ENCODE measurements at regions not wholly inside any gene's neighbourhood (a gene's known extent, or its start where the extent isn't known, plus 50 kb on each side); places are given as distances from the start of the nearest gene placed in this dataset.

DNA sequence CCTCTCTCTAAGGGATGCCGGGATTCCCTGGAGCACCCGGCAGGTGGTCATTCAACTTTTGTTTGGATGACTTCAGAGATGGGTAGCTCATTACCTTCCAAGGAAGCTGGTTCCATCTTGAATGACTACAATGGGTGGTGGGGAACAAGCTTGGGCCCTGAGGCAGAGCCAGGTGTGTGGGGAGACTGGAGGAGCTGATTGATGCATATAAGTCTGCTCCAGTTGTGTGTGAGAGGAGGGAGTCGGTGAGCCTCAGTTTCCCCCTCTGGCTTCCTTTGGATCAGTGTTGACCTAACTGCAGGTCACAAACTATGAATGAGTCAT, 133.8 kb upstream of the ZBTB40 start:
- TF ChIP-seq, protein P1, sequence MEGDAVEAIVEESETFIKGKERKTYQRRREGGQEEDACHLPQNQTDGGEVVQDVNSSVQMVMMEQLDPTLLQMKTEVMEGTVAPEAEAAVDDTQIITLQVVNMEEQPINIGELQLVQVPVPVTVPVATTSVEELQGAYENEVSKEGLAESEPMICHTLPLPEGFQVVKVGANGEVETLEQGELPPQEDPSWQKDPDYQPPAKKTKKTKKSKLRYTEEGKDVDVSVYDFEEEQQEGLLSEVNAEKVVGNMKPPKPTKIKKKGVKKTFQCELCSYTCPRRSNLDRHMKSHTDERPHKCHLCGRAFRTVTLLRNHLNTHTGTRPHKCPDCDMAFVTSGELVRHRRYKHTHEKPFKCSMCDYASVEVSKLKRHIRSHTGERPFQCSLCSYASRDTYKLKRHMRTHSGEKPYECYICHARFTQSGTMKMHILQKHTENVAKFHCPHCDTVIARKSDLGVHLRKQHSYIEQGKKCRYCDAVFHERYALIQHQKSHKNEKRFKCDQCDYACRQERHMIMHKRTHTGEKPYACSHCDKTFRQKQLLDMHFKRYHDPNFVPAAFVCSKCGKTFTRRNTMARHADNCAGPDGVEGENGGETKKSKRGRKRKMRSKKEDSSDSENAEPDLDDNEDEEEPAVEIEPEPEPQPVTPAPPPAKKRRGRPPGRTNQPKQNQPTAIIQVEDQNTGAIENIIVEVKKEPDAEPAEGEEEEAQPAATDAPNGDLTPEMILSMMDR (IDR thresholded peaks at IDR 0.05; ENCODE audit: low read length) = no peak
- TF ChIP-seq EZH2 (IDR thresholded peaks at IDR 0.05; ENCODE audit: borderline replicate concordance, low read length) = no peak

All from OCI-LY1 (cell line).